ENCODE measurements at regions not wholly inside any gene's neighbourhood (a gene's known extent, or its start where the extent isn't known, plus 50 kb on each side); places are given as distances from the start of the nearest gene placed in this dataset.

DNA sequence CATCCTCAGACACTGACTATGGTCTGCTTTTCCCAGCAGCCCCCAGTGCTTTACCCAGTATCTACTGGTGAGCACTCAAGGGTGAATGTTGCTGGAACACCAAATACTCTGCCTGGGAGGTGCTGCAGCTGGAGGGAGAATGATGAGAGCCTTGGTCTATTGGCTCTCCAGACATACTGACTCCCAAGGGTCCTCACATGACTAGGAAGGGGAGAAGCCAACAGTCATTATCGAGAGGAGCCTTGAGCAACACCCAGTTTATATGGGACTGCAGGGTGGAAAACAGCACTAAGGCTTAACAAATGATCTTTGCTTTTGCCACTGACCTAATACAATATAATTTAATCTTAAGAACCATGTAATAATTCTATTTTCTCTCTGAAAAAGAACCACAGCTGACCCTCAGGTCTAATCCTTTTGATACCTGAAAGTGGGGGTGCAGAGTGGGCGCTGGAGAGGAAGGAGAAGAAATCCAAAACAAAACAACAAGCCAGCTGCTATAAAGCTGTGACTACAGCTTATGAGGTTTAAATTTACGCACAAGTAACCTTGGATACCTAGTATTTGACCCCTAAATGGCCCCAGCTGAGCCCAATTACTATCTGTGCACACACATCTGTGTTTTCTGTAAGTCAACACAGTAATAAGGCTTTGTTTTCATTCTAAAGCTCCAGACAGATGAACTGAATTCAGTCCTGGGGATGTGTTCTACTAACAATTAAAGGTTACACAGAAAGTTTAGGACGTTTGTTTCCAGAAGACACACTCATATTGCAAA, 107.8 kb upstream of the GRIP1 start:
- Histone ChIP-seq H3K79me2 (ENCODE audit: control insufficient read depth, insufficient read depth, low read length) (no peaks in the 10 kb centered on the region), H3K4me3 (ENCODE audit: control insufficient read depth in 2 of 3, extremely low read depth in 1 of 3, insufficient read depth in 2 of 3, low read depth in 1 of 3, low read length in 3 of 3) (no peak overlapping the region), H3K27ac (ENCODE audit: control insufficient read depth, insufficient read depth, low read length) (no peak overlapping the region), H3K4me1 (ENCODE audit: control insufficient read depth, extremely low read depth, insufficient read depth, low read length) (no peaks in the 10 kb centered on the region), H3K9ac (ENCODE audit: control insufficient read depth, extremely low read depth, insufficient read depth, low read length) (no peak overlapping the region), H3K4me2 (ENCODE audit: control insufficient read depth, extremely low read depth, insufficient read depth, low read depth, low read length) (no peak overlapping the region), H3K9me3 (ENCODE audit: control insufficient read depth, low read depth, low read length) (no peaks in the 10 kb centered on the region), H3K9me1 (ENCODE audit: control insufficient read depth, extremely low read depth, insufficient read depth, low read length) (no peaks in the 10 kb centered on the region), H4K20me1 (ENCODE audit: control insufficient read depth, extremely low read depth, insufficient read depth, low read length) (no peaks in the 10 kb centered on the region), H2AFZ (ENCODE audit: control insufficient read depth, low read length) (no peak overlapping the region), H3K27me3 (ENCODE audit: control insufficient read depth, extremely low read depth, insufficient read depth, low read length) (no peaks in the 10 kb centered on the region), H3K36me3 (ENCODE audit: control insufficient read depth in 2 of 2, extremely low read depth in 1 of 2, insufficient read depth in 2 of 2, low read length in 2 of 2) (no peaks in the 10 kb centered on the region)
- no peak for FAIRE-seq
- dilution Hi-C loops (cut with MboI; ENCODE audit: extremely low pct_ligation_motif_present, low sequenced_read_pairs): no loop called here
- DNase-seq (ENCODE audit: low read depth, low spot score): no peak
- TF ChIP-seq, protein P1, sequence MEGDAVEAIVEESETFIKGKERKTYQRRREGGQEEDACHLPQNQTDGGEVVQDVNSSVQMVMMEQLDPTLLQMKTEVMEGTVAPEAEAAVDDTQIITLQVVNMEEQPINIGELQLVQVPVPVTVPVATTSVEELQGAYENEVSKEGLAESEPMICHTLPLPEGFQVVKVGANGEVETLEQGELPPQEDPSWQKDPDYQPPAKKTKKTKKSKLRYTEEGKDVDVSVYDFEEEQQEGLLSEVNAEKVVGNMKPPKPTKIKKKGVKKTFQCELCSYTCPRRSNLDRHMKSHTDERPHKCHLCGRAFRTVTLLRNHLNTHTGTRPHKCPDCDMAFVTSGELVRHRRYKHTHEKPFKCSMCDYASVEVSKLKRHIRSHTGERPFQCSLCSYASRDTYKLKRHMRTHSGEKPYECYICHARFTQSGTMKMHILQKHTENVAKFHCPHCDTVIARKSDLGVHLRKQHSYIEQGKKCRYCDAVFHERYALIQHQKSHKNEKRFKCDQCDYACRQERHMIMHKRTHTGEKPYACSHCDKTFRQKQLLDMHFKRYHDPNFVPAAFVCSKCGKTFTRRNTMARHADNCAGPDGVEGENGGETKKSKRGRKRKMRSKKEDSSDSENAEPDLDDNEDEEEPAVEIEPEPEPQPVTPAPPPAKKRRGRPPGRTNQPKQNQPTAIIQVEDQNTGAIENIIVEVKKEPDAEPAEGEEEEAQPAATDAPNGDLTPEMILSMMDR (optimal IDR thresholded peaks at IDR 0.05 in 1 of 3, IDR thresholded peaks at IDR 0.05 in 1 of 3, conservative IDR thresholded peaks at IDR 0.05 in 1 of 3; ENCODE audit: extremely low read depth in 1 of 3, insufficient read depth in 2 of 3, low read length in 3 of 3): no peak

DNA sequence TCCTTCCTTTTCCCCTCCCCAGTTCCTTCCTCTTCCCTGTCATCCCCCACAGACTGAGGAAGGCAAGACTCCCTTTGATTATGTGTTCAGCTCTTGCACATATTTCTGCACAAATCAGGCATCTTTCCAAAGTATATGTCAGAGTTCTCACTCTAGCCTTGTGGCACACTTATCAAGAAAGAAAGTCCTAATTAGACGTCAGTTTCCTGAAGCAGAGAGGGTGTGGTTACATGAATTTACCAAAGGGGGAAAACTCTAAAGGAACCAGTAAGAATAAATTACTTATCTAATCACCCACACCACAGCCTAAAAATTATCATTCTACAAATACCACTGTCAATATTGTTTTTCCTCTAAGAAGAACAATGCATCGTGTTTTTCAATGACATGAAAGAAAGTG, 120.7 kb upstream of the GRIP1 start:
- Histone ChIP-seq H3K9ac (ENCODE audit: control insufficient read depth, extremely low read depth, insufficient read depth, low read length) (no peak overlapping the region), H2AFZ (ENCODE audit: control insufficient read depth, low read length) (no peak overlapping the region), H3K9me3 (ENCODE audit: control insufficient read depth, low read depth, low read length) (no peaks in the 10 kb centered on the region), H3K27me3 (ENCODE audit: control insufficient read depth, extremely low read depth, insufficient read depth, low read length) (no peaks in the 10 kb centered on the region), H4K20me1 (ENCODE audit: control insufficient read depth, extremely low read depth, insufficient read depth, low read length) (peaks cover under 1% of the 10 kb centered on the region), H3K27ac (ENCODE audit: control insufficient read depth, insufficient read depth, low read length) (no peak overlapping the region), H3K4me1 (ENCODE audit: control insufficient read depth, extremely low read depth, insufficient read depth, low read length) (no peaks in the 10 kb centered on the region), H3K4me3 (ENCODE audit: control insufficient read depth in 2 of 3, extremely low read depth in 1 of 3, insufficient read depth in 2 of 3, low read depth in 1 of 3, low read length in 3 of 3) (no peak overlapping the region), H3K36me3 (ENCODE audit: control insufficient read depth in 2 of 2, extremely low read depth in 1 of 2, insufficient read depth in 2 of 2, low read length in 2 of 2) (no peaks in the 10 kb centered on the region), H3K79me2 (ENCODE audit: control insufficient read depth, insufficient read depth, low read length) (no peaks in the 10 kb centered on the region), H3K4me2 (ENCODE audit: control insufficient read depth, extremely low read depth, insufficient read depth, low read depth, low read length) (no peak overlapping the region), H3K9me1 (ENCODE audit: control insufficient read depth, extremely low read depth, insufficient read depth, low read length) (no peaks in the 10 kb centered on the region)
- no peak for FAIRE-seq
- TF ChIP-seq, protein P1 (optimal IDR thresholded peaks at IDR 0.05 in 1 of 3, IDR thresholded peaks at IDR 0.05 in 1 of 3, conservative IDR thresholded peaks at IDR 0.05 in 1 of 3; ENCODE audit: extremely low read depth in 1 of 3, insufficient read depth in 2 of 3, low read length in 3 of 3): no peak
- TF ChIP-seq EZH2 (IDR thresholded peaks at IDR 0.05; ENCODE audit: low read length): no peak
- dilution Hi-C loops (cut with MboI; ENCODE audit: extremely low pct_ligation_motif_present, low sequenced_read_pairs): no loop called here
- no peak for DNase-seq (ENCODE audit: low read depth, low spot score)

Data from keratinocyte (primary cell).